HG02798 (cell line): ENCODE measurements at regions not wholly inside any gene's neighbourhood (a gene's known extent, or its start where the extent isn't known, plus 50 kb on each side); places are given as distances from the start of the nearest gene placed in this dataset.
A peak's percentile ranks its signal among the peaks of the same experiment; 100 is the strongest.

Experiments used
- ATAC-seq: cut with Tn5 transposase; IDR thresholded peaks from one replicate; pipeline ENCODE4 v1.9.1; 2021; ENCODE audit warnings: mild to moderate bottlenecking; ENCODE audit not compliant: unreplicated experiment, poor library complexity

GRCh38 chr21:26747216-26747615 is 98.0 kb downstream of the ADAMTS1 start:
- ATAC-seq: no peak

GRCh38 chr21:26743524-26743923 is 101.7 kb downstream of the ADAMTS1 start:
- no peak for ATAC-seq

- no peak for ATAC-seq
Observed at GRCh38 chr21:26739189-26739588, 106.0 kb downstream of the ADAMTS1 start.

- no peak for ATAC-seq
Observed at GRCh38 chr21:26736449-26736848, 108.8 kb downstream of the ADAMTS1 start.

GRCh38 chr21:26732432-26733221 is 112.6 kb downstream of the ADAMTS1 start:
- peak; percentile 35 for ATAC-seq

GRCh38 chr21:26719750-26720149 is 125.5 kb downstream of the ADAMTS1 start:
- no peak for ATAC-seq

- no peak for ATAC-seq
Observed at GRCh38 chr21:26717146-26717739, 128.0 kb downstream of the ADAMTS1 start.

GRCh38 chr21:26715878-26716506 is 129.2 kb downstream of the ADAMTS1 start:
- peak; percentile 72 for ATAC-seq

GRCh38 chr21:26715116-26715515 is 130.1 kb downstream of the ADAMTS1 start:
- ATAC-seq: no peak

GRCh38 chr21:26710155-26710554 is 135.1 kb downstream of the ADAMTS1 start:
- ATAC-seq: no peak

- no peak for ATAC-seq
Observed at GRCh38 chr21:26709090-26709489, 136.0 kb upstream of the CYYR1 start.

GRCh38 chr21:26708223-26708800 is 135.2 kb upstream of the CYYR1 start:
- no peak for ATAC-seq

- no peak for ATAC-seq
Observed at GRCh38 chr21:26707246-26707645, 134.2 kb upstream of the CYYR1 start.

- ATAC-seq: no peak
Observed at GRCh38 chr21:26698416-26698815, 125.3 kb upstream of the CYYR1 start.

GRCh38 chr21:26691416-26691815 is 118.3 kb upstream of the CYYR1 start:
- no peak for ATAC-seq

- ATAC-seq: no peak
Observed at GRCh38 chr21:26686705-26687104, 113.6 kb upstream of the CYYR1 start.

- peak; percentile 38 for ATAC-seq
Observed at GRCh38 chr21:26686278-26686677, 113.2 kb upstream of the CYYR1 start.

GRCh38 chr21:26684889-26685288 is 111.8 kb upstream of the CYYR1 start:
- no peak for ATAC-seq

- no peak for ATAC-seq
Observed at GRCh38 chr21:26683996-26684395, 110.9 kb upstream of the CYYR1 start.

- ATAC-seq: no peak
Observed at GRCh38 chr21:26679284-26679683, 106.2 kb upstream of the CYYR1 start.

GRCh38 chr21:26674323-26674722 is 101.2 kb upstream of the CYYR1 start:
- no peak for ATAC-seq
